ENCODE measurements at regions not wholly inside any gene's neighbourhood (a gene's known extent, or its start where the extent isn't known, plus 50 kb on each side); places are given as distances from the start of the nearest gene placed in this dataset.

DNA sequence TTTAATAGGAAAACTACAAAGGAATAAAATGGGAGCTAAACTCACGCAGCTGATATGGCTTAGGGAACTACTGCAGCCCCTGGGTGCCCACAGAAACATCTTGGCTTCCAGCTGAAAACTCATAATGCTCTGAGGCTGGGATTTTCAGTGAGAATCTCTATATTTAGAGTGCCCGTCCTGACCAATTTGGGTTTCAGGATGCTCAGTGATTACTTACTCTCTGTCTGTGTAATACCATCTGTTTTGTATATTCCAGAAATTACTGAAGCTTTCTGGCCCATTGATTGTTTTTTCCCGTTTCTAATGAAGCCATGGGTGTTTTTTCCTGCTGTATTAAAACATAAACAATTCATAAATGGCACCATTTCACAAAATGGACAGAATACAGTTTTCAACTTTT is 50.6 kb upstream of the ZNF385D start:
- DNase-seq (no peak), ATAC-seq (no peak)
- no peaks in the 10 kb centered on the region for H3K4me1 ChIP-seq
- H3K4me3 ChIP-seq, result no peak overlapping the region
- TF ChIP-seq, protein P1, sequence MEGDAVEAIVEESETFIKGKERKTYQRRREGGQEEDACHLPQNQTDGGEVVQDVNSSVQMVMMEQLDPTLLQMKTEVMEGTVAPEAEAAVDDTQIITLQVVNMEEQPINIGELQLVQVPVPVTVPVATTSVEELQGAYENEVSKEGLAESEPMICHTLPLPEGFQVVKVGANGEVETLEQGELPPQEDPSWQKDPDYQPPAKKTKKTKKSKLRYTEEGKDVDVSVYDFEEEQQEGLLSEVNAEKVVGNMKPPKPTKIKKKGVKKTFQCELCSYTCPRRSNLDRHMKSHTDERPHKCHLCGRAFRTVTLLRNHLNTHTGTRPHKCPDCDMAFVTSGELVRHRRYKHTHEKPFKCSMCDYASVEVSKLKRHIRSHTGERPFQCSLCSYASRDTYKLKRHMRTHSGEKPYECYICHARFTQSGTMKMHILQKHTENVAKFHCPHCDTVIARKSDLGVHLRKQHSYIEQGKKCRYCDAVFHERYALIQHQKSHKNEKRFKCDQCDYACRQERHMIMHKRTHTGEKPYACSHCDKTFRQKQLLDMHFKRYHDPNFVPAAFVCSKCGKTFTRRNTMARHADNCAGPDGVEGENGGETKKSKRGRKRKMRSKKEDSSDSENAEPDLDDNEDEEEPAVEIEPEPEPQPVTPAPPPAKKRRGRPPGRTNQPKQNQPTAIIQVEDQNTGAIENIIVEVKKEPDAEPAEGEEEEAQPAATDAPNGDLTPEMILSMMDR (IDR thresholded peaks at IDR 0.05), result no peak
- H3K27me3 ChIP-seq (ENCODE audit: low read depth), result no peaks in the 10 kb centered on the region
- H3K27ac ChIP-seq, result no peak overlapping the region
- intact Hi-C loops (cut with DNase I), result no loop called here
- H3K9me3 ChIP-seq, result peaks cover 14% of the 10 kb centered on the region
- no peaks in the 10 kb centered on the region for H3K36me3 ChIP-seq

DNA sequence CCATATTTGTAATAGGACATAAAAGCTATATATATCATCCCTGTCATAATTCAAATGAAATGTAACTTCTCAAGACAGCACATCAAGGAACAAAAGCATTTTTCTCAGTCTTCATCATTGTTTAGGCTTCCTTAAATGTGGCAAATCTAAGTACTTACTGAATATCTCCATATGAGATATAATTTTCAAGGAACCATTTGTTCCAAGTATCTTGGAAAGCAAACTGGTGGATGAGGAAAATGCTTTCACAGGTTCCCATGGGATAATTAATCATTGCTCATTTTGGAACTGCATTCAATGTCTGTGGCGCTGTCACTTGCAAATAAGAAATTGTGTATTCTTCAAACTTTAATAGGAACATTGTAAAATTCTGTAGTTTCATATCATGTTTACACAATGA is 52.6 kb upstream of the ZNF385D start:
- Histone ChIP-seq H3K36me3 (no peaks in the 10 kb centered on the region), H3K9me3 (peaks cover 14% of the 10 kb centered on the region), H3K4me1 (no peaks in the 10 kb centered on the region), H3K27ac (no peak overlapping the region), H3K4me3 (no peak overlapping the region), H3K27me3 (ENCODE audit: low read depth) (no peaks in the 10 kb centered on the region)
- intact Hi-C loops (cut with DNase I), result no loop called here
- ATAC-seq (no peak), DNase-seq (no peak)
- TF ChIP-seq, protein P1 (IDR thresholded peaks at IDR 0.05), result no peak

DNA sequence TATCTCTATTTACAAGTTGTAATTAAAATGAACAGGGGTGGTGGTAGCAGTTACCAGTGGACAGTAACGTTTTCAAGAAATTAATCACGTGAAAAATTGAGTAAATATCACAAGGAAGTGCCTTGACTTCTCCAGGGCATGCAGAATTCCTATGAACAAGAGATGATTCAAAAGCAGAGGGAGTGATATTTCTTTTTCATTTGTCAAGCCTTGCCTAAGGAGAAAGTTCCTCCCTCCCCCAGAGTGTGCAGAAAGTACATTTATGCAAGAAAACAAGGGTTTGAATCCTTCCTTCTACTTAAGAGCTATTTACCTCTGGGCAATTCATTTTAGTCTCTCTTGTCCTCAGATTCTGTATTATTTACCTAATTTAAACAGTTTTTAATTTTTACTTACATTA is 53.3 kb upstream of the ZNF385D start:
- ATAC-seq (no peak), DNase-seq (no peak)
- intact Hi-C loops (cut with DNase I), result no loop called here

DNA sequence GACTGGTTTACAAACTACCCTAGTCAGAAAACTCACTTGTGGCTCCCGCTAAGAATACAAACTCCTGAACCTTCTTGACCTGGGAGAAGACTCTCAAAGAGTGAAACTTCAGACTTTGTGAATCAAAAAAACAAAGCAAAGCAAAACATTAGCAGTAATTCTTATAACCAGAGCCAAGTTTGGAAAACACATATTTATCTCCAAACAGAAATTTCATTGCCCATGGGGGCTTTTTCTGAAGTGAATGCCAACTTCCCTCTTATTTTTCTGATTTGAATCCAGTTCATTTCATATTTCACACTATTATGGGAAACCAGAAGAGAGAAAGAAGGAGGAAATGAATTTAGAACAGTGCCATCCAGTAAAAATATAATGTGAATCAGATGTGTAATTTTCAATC is 55.7 kb upstream of the ZNF385D start:
- H3K27me3 ChIP-seq (ENCODE audit: low read depth), result no peaks in the 10 kb centered on the region
- H3K9me3 ChIP-seq, result no peaks in the 10 kb centered on the region
- DNase-seq (no peak), ATAC-seq (no peak)
- H3K4me1 ChIP-seq, result no peaks in the 10 kb centered on the region
- H3K36me3 ChIP-seq, result no peaks in the 10 kb centered on the region
- TF ChIP-seq, protein P1 (IDR thresholded peaks at IDR 0.05), result no peak
- no peak overlapping the region for H3K27ac ChIP-seq
- intact Hi-C loops (cut with DNase I), result no loop called here
- no peak overlapping the region for H3K4me3 ChIP-seq

More for the DNA sequence above, 53.3 kb upstream of the ZNF385D start:
- TF ChIP-seq, protein P1 (IDR thresholded peaks at IDR 0.05), result no peak
- Histone ChIP-seq H3K4me3 (no peak overlapping the region), H3K4me1 (no peaks in the 10 kb centered on the region), H3K9me3 (peaks cover 14% of the 10 kb centered on the region), H3K27me3 (ENCODE audit: low read depth) (no peaks in the 10 kb centered on the region), H3K36me3 (no peaks in the 10 kb centered on the region), H3K27ac (no peak overlapping the region)

- no peak overlapping the region for H3K4me3 ChIP-seq
- H3K36me3 ChIP-seq, result no peaks in the 10 kb centered on the region
- no peak for ATAC-seq
- intact Hi-C loops (cut with DNase I), result no loop called here
- H3K27me3 ChIP-seq (ENCODE audit: low read depth), result no peaks in the 10 kb centered on the region
- no peak overlapping the region for H3K27ac ChIP-seq
- H3K9me3 ChIP-seq, result no peaks in the 10 kb centered on the region
- no peak for DNase-seq
- no peaks in the 10 kb centered on the region for H3K4me1 ChIP-seq
- TF ChIP-seq, protein P1 (IDR thresholded peaks at IDR 0.05), result no peak
These were observed 74.7 kb upstream of the ZNF385D start for GRCh38 chr3:21825684-21826083.

GRCh38 chr3:21826416-21826815 is 75.4 kb upstream of the ZNF385D start:
- intact Hi-C loops (cut with DNase I), result no loop called here
- no peaks in the 10 kb centered on the region for H3K4me1 ChIP-seq
- no peak overlapping the region for H3K27ac ChIP-seq
- TF ChIP-seq, protein P1 (IDR thresholded peaks at IDR 0.05), result no peak
- H3K9me3 ChIP-seq, result no peaks in the 10 kb centered on the region
- DNase-seq, result no peak
- H3K36me3 ChIP-seq, result no peaks in the 10 kb centered on the region
- H3K4me3 ChIP-seq, result no peak overlapping the region
- no peaks in the 10 kb centered on the region for H3K27me3 ChIP-seq (ENCODE audit: low read depth)
- no peak for ATAC-seq
